Skeletal muscle satellite cell (primary cell): ENCODE measurements at regions not wholly inside any gene's neighbourhood (a gene's known extent, or its start where the extent isn't known, plus 50 kb on each side); places are given as distances from the start of the nearest gene placed in this dataset.
"Not testable (repeated sequence)": the region's sequence is repeated elsewhere in the genome, so short reads cannot be mapped to it uniquely, and the experiment has no call there.

Experiments
- H3K27me3 ChIP-seq: 2 replicates; pipeline ENCODE4 v1.7.0; 2013; ENCODE audit warnings: low read length; ENCODE audit not compliant: control insufficient read depth, insufficient read depth
- H3K36me3 ChIP-seq: 2 replicates; pipeline ENCODE4 v1.7.0; 2013; ENCODE audit warnings: mild to moderate bottlenecking, control low read depth, low read length; ENCODE audit not compliant: insufficient read depth
- H3K4me1 ChIP-seq: 2 replicates; pipeline ENCODE4 v1.7.0; 2013; ENCODE audit warnings: low read length; ENCODE audit not compliant: control insufficient read depth, insufficient read depth
- H3K4me2 ChIP-seq: 2 replicates; pipeline ENCODE4 v1.7.0; 2013; ENCODE audit warnings: mild to moderate bottlenecking, low read length
- H3K4me3 ChIP-seq: 2 replicates; pipeline ENCODE4 v1.7.0; 2013; ENCODE audit warnings: low read length
- H3K9ac ChIP-seq: 2 replicates; pipeline ENCODE4 v1.7.0; 2013; ENCODE audit warnings: mild to moderate bottlenecking, low read depth, low read length, moderate library complexity
- H3K9me3 ChIP-seq: replicated peaks from 2 replicates; pipeline ENCODE4 v1.7.0; 2013; ENCODE audit warnings: mild to moderate bottlenecking, control low read depth, low read length

DNA sequence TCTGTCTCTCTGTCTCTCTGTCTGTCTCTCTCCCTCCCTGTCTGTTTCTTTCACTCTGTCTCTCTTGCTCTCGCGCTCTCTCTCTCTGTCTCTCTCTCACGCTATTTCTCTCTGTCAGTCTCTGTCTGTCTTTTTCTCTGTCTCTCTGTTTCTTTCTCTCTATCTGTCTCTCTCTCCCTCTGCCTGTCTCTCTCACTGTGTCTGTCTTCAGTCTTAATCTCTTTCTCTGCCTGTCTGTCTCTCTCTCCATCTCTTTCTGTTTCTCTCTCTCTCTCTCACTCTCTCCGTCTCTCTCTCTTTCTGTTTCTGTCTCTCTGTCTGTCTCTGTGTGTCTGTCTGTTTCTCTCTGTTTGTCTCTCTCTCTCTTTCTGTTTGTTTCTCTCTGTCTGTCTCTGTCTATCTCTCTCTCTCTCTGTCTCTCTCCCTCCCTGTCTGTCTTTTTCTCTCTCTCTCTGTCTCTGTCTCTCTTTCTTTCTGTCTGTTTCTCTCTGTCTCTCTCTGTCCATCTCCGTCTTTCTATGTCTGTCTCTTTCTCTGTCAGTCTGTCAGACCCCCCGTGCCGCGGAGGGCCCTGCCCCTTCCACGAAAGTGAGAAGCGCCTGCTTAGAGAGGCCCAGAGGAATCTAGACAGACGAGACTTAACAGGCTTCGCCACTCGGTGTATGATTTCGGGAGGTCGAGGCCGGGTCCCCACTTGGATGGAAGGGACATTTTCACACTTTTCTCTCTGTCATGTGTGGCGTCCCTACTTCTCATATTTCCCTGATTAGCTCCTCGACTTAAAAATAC, 346.3 kb upstream of the DEFB115 start:
- H3K9ac ChIP-seq: no peak overlapping the region
- no peak overlapping the region for H3K4me3 ChIP-seq
- H3K27me3 ChIP-seq: no peaks in the 10 kb centered on the region
- no peaks in the 10 kb centered on the region for H3K4me1 ChIP-seq
- no peaks in the 10 kb centered on the region for H3K36me3 ChIP-seq
- H3K4me2 ChIP-seq: no peak overlapping the region
- H3K9me3 ChIP-seq: no peaks in the 10 kb centered on the region

DNA sequence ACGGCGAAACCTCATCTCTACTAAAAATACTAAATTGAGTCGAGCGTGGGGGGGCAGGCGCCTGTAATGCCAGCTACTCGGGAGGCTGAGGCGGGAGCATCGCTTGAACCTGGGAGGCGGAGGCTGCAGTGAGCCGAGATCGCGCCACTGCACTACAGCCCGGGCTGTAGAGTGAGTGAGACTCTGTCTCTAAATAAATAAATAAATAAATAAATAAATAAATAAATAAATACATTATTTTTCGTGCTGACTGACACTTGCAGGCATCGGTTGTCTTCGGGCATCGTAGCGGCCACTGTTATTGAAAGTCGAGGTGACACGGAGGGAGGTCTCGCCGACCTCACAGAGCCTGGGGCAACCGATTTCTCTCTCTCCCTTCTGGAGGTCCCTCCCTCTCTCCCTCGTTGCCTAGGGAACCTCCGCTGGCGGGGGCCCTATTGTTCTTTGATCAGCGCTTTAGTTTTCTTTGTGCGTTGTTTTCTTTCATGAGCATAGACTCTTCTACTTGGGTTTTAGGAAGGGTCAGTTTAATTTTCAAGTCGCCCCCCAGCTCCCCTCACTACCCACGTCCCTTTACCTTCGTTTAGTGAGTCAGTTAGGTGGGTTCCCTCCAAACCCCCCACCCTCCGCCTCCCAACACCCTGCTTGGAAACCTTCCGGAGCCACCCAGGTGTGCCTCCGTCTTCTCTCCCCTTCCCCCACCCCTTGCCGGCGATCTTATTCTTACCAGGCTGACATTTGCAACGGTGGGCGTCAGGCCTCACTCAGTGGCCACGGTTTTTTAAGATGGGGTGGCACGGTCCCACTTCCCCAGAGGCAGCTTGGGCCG, 345.4 kb upstream of the DEFB115 start:
- H3K9ac ChIP-seq: peak overlapping the region; percentile 21
- peak overlapping the region; percentile 39 for H3K4me2 ChIP-seq
- not testable (repeated sequence) for H3K4me1 ChIP-seq, H3K9me3 ChIP-seq, H3K36me3 ChIP-seq, H3K27me3 ChIP-seq
- H3K4me3 ChIP-seq: peak overlapping the region; percentile 55

DNA sequence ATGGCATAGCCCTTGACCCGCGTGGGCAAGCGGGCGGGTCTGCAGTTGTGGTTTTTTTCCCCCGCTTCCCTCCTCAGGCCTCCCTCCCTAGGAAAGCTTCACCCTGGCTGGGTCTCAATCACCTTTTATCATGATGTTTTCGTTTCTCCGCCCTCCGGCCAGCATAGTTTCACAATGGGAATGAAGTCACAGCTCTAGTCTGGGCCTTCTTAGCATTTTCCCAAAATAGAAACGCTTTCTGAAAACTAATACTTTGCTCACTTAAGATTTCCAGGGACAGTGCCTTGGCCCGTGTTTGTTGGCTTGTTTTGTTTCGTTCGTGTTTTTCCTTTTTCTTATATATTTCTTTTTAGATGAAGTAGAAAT, 344.8 kb upstream of the DEFB115 start:
- H3K4me1 ChIP-seq, H3K4me2 ChIP-seq, H3K27me3 ChIP-seq, H3K9me3 ChIP-seq, H3K36me3 ChIP-seq: not testable (repeated sequence)
- peak overlapping the region; percentile 55 for H3K4me3 ChIP-seq
- H3K9ac ChIP-seq: peak overlapping the region; percentile 21

DNA sequence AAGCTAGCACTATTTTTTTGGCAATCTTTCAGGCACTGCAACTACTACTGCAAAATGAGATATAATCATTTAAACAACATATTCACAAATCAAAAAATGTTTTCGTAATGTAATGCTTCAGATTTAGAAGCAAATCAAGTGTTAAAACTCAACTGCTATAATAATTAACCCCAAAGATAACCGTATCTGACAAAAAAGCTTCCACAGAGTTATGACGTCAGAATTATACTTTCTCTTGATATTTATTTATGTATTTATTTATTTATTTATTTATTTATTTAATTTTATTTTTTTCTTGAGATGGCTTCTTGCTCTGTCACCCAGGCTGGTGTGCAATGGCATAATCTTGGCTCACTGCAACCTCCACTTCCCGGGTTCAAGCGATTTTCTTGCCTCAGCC, 341.1 kb upstream of the DEFB115 start:
- H3K9ac ChIP-seq, H3K27me3 ChIP-seq, H3K4me2 ChIP-seq, H3K4me1 ChIP-seq, H3K36me3 ChIP-seq, H3K4me3 ChIP-seq, H3K9me3 ChIP-seq: not testable (repeated sequence)

DNA sequence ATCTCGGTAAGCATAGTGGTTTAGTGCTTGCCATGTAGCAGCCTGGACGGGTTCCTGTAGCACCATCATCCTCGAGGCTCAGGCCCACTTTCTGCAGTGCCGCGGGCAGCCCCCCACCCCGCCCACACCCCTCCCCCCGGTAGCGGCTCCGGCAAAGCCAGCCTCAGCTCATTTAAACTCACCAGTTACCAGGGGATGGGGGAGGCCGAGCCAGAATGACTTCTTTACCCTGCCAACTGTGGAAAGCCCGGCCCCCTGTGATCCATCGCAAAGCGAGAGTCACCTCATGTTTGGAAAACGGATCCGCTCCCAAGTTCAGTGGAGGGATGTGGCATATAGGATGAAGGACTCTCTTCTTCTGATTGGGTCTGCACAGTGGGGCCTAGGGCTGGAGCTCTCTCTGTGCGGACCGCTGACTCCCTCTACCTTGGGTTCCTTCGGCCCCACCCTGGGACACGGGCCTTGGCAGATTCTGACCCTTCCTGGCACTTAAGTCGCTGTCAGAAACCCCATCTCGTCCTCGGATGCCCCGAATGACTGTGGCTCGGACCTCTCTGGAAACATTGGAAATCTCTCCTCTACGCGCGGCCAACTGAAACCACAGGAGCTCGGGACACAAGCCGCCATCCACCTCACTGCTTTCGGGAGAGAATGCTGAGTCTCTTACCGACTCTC, 337.8 kb upstream of the DEFB115 start:
- H3K4me3 ChIP-seq: no peak overlapping the region
- no peaks in the 10 kb centered on the region for H3K27me3 ChIP-seq
- H3K4me1 ChIP-seq: no peaks in the 10 kb centered on the region
- no peak overlapping the region for H3K9ac ChIP-seq
- H3K4me2 ChIP-seq: no peak overlapping the region
- no peaks in the 10 kb centered on the region for H3K9me3 ChIP-seq
- H3K36me3 ChIP-seq: no peaks in the 10 kb centered on the region

DNA sequence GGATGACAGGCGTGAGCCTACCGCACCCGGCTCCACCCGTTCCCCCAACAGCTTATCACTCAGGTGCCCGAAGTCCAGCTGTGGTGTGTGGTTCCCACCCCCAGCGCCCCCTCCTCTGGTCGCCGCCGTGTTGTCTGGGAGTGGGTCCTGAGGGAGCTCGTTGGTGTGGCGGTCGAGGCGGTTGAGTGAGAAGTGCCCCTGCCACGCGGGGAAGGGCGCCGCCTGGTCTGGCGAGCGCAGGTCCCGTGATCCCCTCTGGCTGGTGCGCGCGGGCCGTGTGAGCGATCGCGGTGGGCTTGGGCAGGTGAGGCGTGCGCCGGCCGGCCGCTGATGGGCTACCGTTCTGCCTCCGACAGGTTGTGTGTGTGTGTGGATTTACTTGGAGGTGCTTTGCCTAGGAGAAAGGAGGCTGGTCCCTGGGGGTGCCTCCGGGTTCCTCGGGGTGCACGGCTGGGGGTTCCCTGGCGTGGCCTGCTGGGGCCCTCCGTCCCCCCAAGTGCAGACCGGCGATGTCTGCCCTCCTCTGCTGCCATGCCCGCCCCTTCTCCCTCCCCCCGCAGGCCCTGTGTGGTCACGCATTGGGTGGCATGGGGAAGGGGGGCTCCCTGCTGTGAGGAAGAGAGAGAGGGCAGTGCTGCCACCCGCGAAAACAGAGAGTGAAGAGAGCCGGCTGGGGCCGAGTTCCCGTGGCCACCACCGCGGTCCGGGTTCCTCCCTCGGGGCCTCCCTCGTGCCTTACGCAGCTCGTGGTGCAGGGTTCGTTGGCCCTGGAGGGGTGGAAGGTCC, 336.0 kb upstream of the DEFB115 start:
- H3K27me3 ChIP-seq: no peaks in the 10 kb centered on the region
- no peaks in the 10 kb centered on the region for H3K4me1 ChIP-seq
- H3K4me2 ChIP-seq: no peak overlapping the region
- H3K9ac ChIP-seq: no peak overlapping the region
- H3K9me3 ChIP-seq: no peaks in the 10 kb centered on the region
- no peaks in the 10 kb centered on the region for H3K36me3 ChIP-seq
- H3K4me3 ChIP-seq: no peak overlapping the region

DNA sequence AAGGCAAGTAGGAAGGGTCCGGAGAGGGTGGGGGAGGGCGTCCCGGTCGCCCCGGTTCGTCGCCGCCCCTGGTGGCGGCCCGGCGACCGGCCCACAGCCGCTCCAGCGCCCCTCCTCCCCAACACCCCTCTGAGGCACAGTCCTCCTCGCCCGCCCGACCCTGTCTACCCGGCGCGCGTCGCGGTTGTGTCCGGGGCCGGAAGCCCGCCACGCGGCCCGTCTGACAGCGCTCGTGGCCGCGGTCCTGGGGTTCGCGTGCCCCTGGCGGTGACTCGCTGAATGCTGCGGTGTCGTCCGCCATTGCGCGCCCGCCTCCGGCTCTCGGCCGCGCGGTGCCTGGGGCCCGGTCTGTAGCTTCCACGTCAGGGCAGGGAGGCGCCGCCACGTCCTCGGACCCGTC, 335.3 kb upstream of the DEFB115 start:
- Histone ChIP-seq H3K9me3 (no peaks in the 10 kb centered on the region), H3K27me3 (no peaks in the 10 kb centered on the region), H3K4me3 (no peak overlapping the region), H3K9ac (no peak overlapping the region), H3K36me3 (no peaks in the 10 kb centered on the region), H3K4me2 (no peak overlapping the region), H3K4me1 (no peaks in the 10 kb centered on the region)

DNA sequence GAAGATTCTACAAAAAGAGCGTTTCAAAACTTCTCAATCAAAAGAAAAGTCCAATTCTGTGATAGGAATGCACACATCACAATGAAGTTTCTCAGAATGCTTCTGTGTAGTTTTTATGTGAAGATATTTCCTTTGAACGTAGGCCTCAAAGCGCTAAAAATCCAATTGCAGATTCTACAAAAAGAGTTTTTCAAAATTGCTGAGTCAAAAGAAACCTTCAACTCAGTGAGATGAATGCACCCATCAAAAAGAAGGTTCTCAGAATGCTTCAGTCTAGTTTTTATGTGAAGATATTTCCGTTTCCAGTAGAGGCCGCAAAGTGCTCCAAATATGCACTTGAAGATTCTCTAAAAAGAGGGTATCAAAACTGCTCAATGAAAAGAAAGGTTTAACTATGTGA, 319.7 kb upstream of the DEFB115 start:
- H3K4me2 ChIP-seq: no peak overlapping the region
- no peak overlapping the region for H3K9ac ChIP-seq
- no peaks in the 10 kb centered on the region for H3K4me1 ChIP-seq
- no peaks in the 10 kb centered on the region for H3K27me3 ChIP-seq
- H3K36me3 ChIP-seq: no peaks in the 10 kb centered on the region
- no peak overlapping the region for H3K4me3 ChIP-seq
- peaks cover 3% of the 10 kb centered on the region for H3K9me3 ChIP-seq

DNA sequence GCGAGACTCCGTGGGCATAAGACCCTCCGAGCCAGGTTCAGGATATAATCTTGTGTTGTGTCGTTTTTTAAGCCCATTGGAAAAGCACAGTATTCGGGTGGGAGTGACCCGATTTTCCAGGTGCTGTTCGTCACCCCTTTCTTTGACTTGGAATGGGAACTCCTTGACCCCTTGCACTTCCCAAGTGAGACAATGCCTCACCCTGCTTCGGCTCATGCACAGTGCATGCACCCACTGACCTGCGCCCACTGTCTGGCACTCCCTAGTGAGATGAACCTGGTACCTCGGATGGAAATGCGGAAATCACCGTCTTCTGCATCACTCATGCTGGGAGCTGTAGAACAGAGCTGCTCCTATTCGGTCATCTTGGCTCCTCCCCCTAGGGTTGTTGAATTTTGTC, 307.7 kb upstream of the DEFB115 start:
- H3K9ac ChIP-seq: no peak overlapping the region
- no peaks in the 10 kb centered on the region for H3K4me1 ChIP-seq
- no peak overlapping the region for H3K4me3 ChIP-seq
- no peaks in the 10 kb centered on the region for H3K9me3 ChIP-seq
- no peaks in the 10 kb centered on the region for H3K36me3 ChIP-seq
- H3K4me2 ChIP-seq: no peak overlapping the region
- H3K27me3 ChIP-seq: no peaks in the 10 kb centered on the region

DNA sequence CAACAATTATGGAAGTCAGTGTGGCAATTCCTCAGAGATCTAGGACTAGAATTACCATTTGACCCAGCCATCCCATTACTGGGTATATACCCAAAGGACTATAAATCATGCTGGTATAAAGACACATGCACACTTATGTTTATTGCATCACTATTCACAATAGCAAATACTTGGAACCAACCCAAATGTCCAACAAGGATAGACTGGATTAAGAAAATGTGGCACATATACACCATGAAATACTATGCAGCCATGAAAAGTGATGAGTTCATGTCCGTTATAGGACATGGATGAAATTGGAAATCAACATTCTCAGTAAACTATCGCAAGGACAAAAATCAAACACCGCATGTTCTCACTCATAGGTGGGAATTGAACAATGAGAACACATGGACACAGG, 306.4 kb upstream of the DEFB115 start:
- H3K27me3 ChIP-seq, H3K4me1 ChIP-seq, H3K36me3 ChIP-seq, H3K9me3 ChIP-seq, H3K4me3 ChIP-seq, H3K4me2 ChIP-seq, H3K9ac ChIP-seq: not testable (repeated sequence)

DNA sequence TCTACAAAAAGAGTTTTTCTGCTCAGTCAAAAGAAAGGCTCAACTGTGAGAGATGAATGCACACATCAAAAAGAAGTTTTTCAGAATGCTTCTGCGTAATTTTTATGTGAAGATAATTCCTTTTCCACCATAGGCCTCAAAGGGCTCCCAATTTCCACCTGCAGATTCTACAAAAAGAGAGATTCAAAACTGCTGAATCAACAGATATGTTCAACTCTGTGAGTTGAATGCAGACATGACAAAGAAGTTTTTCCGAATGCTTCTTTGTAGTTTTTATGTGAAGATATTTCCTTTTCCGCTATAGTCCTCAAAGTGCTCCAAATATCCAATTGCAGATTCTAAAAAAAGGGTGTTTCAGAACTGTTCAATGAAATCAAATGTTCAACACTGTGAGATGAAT, 300.8 kb upstream of the DEFB115 start:
- H3K27me3 ChIP-seq, H3K4me1 ChIP-seq, H3K36me3 ChIP-seq, H3K9me3 ChIP-seq, H3K4me3 ChIP-seq, H3K9ac ChIP-seq, H3K4me2 ChIP-seq: not testable (repeated sequence)
